Activated CD8-positive, alpha-beta memory T cell treated with anti-CD3 and anti-CD28 coated beads, Interleukin-2, amount 10 ng/mL, durations not matched to agents 7 days and 5 days (primary cell): ENCODE measurements at regions not wholly inside any gene's neighbourhood (a gene's known extent, or its start where the extent isn't known, plus 50 kb on each side); places are given as distances from the start of the nearest gene placed in this dataset.

Experiments used
- ATAC-seq: fragments of 150-1000 bp; cut with Tn5 transposase; one replicate; pipeline ENCODE4 v1.10.0; 2021; ENCODE audit warnings: moderate library complexity
- CTCF ChIA-PET: fragments of 350-600 bp; sonication (Branson Sonifier 250); formaldehyde crosslinking; loops from one replicate; lab custom pipeline; 2021; ENCODE audit warnings: antibody characterized with exemption; lab: Charles Lee
- DNase-seq: peaks from one replicate; pipeline ENCODE4 v3.0.0-alpha.2; 2020
- H3K27ac Mint-ChIP-seq: one replicate; pipeline ENCODE4 v1.8.0; 2021; ENCODE audit warnings: mild to moderate bottlenecking, mixed read lengths
- H3K27me3 Mint-ChIP-seq: one replicate; pipeline ENCODE4 v1.8.0; 2021; ENCODE audit warnings: mixed read lengths
- H3K36me3 Mint-ChIP-seq: one replicate; pipeline ENCODE4 v1.8.0; 2021; ENCODE audit warnings: mild to moderate bottlenecking, mixed read lengths
- H3K4me1 Mint-ChIP-seq: one replicate; pipeline ENCODE4 v1.8.0; 2021; ENCODE audit warnings: mixed read lengths
- H3K4me3 Mint-ChIP-seq: one replicate; pipeline ENCODE4 v1.8.0; 2021; ENCODE audit warnings: mild to moderate bottlenecking, moderate library complexity, mixed read lengths
- H3K9me3 Mint-ChIP-seq: one replicate; pipeline ENCODE4 v1.8.0; 2022; ENCODE audit warnings: low read depth, mixed read lengths

DNA sequence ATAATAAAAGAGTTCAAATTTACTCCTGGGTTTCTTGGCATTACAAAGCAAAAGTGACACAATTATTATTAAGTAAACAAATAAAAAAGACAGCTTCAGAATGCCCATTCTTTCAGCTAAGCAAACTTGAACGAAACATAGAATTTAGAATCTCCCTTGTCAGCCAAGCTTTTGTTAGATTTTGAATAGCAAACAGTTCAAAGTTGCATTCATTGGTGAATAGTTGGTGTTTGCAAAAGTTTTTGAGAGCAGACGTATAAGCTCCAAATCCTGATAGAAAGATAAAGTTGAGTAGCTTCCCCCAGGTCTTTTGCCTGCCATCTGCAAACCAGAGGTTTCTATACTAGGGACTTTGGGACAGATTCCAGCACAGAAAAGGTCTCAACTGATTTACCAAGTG lies 434.3 kb upstream of the TNP1 start:
- Mint-ChIP-seq H3K27ac (no peak overlapping the region), H3K4me1 (no peaks in the 10 kb centered on the region), H3K9me3 (peaks cover 4% of the 10 kb centered on the region), H3K4me3 (no peak overlapping the region), H3K36me3 (no peaks in the 10 kb centered on the region), H3K27me3 (peaks cover 2% of the 10 kb centered on the region)
- CTCF ChIA-PET = no interaction called here
- DNase-seq (no peak), ATAC-seq (no peak)

DNA sequence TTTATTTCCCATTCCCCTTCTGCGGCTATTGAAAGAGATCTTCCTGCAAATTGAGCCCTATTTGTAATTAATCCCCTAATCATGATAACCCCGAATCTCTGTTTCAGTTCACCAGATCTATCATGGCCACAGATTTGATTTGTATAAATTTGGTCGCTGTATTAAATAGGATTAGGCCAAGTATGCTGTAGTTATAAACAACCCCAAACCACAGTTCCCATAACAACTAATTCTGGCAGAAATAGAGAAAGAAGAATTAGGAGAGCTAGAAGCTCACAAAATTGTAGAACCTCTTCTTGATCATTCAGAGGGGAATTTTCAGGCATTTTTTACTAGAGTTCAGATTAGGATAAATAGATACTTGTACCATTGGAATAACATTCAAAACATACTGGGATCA lies 433.7 kb upstream of the TNP1 start:
- H3K36me3 Mint-ChIP-seq = no peaks in the 10 kb centered on the region
- CTCF ChIA-PET = no interaction called here
- H3K27me3 Mint-ChIP-seq = peaks cover 2% of the 10 kb centered on the region
- no peak for ATAC-seq
- H3K9me3 Mint-ChIP-seq = peaks cover 4% of the 10 kb centered on the region
- H3K27ac Mint-ChIP-seq = no peak overlapping the region
- H3K4me3 Mint-ChIP-seq = no peak overlapping the region
- no peak for DNase-seq
- H3K4me1 Mint-ChIP-seq = no peaks in the 10 kb centered on the region

- H3K4me3 Mint-ChIP-seq = no peak overlapping the region
- H3K4me1 Mint-ChIP-seq = no peaks in the 10 kb centered on the region
- H3K9me3 Mint-ChIP-seq = peaks cover 6% of the 10 kb centered on the region
- ATAC-seq (no peak), DNase-seq (no peak)
- no peak overlapping the region for H3K27ac Mint-ChIP-seq
- no peaks in the 10 kb centered on the region for H3K36me3 Mint-ChIP-seq
- H3K27me3 Mint-ChIP-seq = peaks cover 2% of the 10 kb centered on the region
- CTCF ChIA-PET = no interaction called here
Measured at GRCh38 chr2:217293046-217293445, 433.2 kb upstream of the TNP1 start.

GRCh38 chr2:217291259-217291658 lies 431.4 kb upstream of the TNP1 start:
- Mint-ChIP-seq H3K4me3 (no peak overlapping the region), H3K27ac (no peak overlapping the region), H3K36me3 (no peaks in the 10 kb centered on the region), H3K9me3 (peaks cover 5% of the 10 kb centered on the region), H3K4me1 (no peaks in the 10 kb centered on the region), H3K27me3 (no peaks in the 10 kb centered on the region)
- no peak for ATAC-seq
- CTCF ChIA-PET = no interaction called here
- no peak for DNase-seq

DNA sequence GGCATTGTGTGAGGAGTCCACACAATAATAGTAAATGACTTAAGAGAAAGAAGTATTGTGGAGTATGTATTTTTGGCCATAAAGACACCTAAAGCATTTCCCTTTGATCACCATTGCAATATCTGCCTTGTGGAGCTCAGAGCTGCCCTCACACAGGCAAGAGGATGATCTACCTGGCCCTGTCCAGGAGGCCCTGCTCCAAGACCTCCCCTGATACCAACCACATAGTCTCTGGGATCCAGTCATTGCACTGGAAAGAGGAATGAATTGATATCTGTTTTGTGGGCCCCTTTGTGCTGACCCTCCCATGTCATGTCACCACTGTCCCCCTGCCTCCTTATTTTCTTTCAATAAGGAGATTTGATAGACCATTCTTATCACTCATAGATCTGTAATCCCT lies 430.6 kb upstream of the TNP1 start:
- no peaks in the 10 kb centered on the region for H3K27me3 Mint-ChIP-seq
- no peak overlapping the region for H3K27ac Mint-ChIP-seq
- peaks cover 5% of the 10 kb centered on the region for H3K9me3 Mint-ChIP-seq
- ATAC-seq = no peak
- no peaks in the 10 kb centered on the region for H3K4me1 Mint-ChIP-seq
- H3K36me3 Mint-ChIP-seq = no peaks in the 10 kb centered on the region
- no peak overlapping the region for H3K4me3 Mint-ChIP-seq
- DNase-seq = no peak
- CTCF ChIA-PET = no interaction called here

GRCh38 chr2:217289907-217290280 lies 430.0 kb upstream of the TNP1 start:
- no peaks in the 10 kb centered on the region for H3K4me1 Mint-ChIP-seq
- H3K4me3 Mint-ChIP-seq = no peak overlapping the region
- H3K9me3 Mint-ChIP-seq = peaks cover 5% of the 10 kb centered on the region
- no peaks in the 10 kb centered on the region for H3K27me3 Mint-ChIP-seq
- H3K27ac Mint-ChIP-seq = no peak overlapping the region
- ATAC-seq (no peak), DNase-seq (no peak)
- CTCF ChIA-PET = no interaction called here
- H3K36me3 Mint-ChIP-seq = no peaks in the 10 kb centered on the region

DNA sequence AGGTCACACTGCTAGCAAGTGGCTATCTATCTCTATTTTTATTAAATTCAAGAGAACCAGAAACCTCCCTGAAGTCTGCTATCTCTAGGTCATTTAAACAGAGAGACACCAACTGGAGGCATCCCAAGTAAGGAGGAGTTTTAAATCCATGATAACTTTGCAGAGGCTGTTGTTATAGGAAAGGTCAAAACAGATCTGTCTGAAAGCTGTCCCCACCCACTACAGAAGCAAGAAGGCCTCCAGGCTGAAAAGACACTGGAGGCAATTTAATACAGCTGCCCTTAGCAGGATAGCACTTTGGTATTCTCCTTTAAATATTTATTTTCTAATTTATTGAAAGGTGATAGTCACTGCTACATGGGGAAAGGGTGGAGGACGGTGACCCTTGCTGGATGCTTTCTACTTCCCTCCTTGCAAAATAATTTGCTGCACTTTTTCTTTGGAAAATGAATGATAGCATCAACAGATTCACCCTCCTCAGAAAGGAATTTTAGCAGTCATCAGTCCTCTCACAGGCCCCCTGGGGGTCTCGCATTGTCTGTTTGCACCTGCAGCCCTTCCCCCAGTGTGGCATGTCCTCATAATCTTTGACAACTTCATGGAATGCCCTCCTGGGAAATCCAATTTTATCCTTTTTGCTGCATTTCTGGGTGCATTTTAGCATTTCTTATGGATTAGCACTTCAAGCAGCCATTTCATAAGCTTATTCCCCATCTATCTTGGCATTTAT lies 429.5 kb upstream of the TNP1 start:
- Mint-ChIP-seq H3K4me1 (no peaks in the 10 kb centered on the region), H3K27ac (no peak overlapping the region), H3K36me3 (no peaks in the 10 kb centered on the region), H3K27me3 (no peaks in the 10 kb centered on the region), H3K4me3 (no peak overlapping the region), H3K9me3 (peaks cover 5% of the 10 kb centered on the region)
- no peak for ATAC-seq
- CTCF ChIA-PET = no interaction called here
- DNase-seq = no peak

DNA sequence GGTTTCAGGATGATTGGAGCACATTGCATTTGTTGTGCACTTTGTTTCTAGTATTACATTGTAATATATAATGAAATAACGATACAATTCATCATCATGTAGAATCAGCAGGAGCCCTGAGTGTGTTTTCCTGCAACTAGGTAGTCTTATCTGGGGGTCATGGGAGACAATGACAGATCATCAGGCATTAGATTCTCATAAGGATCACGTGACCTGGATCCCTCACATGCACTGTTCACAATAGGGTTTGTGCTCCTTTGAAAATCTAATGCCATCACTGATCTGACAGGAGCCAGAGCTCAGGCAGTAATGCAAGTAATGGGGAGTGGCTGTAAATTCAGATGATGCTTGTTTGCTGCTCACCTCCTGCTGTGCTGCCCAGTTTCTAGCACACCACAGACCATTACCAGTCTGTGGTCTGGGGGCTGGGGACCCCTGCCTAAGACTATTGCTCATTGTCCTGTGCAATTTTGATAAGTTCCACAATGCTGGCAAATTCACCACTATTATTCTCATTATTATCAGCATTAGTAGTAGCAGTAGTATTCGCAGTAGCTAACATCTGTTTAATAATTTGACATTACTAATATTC lies 428.7 kb upstream of the TNP1 start:
- ATAC-seq = no peak
- Mint-ChIP-seq H3K27ac (no peak overlapping the region), H3K4me1 (no peaks in the 10 kb centered on the region), H3K27me3 (no peaks in the 10 kb centered on the region), H3K36me3 (no peaks in the 10 kb centered on the region), H3K9me3 (peaks cover 5% of the 10 kb centered on the region), H3K4me3 (no peak overlapping the region)
- DNase-seq = no peak
- CTCF ChIA-PET = no interaction called here

DNA sequence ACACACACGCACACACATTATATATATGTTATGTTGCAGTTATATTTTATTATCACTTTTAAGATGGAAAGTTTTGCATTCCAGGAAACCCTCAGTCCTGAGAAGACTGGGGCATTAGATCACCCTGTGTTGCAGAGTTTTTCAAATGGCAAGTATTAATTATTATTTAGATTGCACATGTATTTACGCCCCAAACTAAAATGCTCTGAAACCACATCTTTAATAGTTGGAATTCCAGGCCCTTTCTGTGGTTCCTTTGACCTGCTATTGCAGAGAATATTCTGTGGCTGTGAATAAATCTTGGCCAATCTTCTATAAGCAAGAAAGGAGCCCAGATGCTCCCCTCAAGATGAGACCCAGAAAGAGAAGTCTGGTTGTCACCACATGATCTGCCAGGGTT lies 427.0 kb upstream of the TNP1 start:
- CTCF ChIA-PET = no interaction called here
- no peaks in the 10 kb centered on the region for H3K4me1 Mint-ChIP-seq
- ATAC-seq = no peak

DNA sequence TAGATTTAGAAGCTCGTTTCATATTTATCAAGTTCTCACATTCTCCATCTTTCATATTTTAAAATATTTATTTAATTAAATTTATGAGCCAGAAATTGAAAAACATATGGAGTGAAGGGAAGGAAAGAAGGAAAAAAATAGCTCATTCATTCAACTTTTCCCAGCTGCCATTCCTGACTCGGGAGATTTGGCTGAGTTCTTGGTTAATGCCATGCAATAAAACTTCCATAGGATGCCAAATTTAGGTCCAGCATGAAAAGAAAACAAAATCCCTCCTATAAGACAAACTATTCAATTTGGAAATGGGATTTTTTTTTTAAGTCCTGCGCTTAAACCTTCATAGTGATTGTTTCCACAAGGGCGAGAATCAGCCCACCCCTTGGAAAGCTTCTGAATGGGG lies 426.1 kb upstream of the TNP1 start:
- Mint-ChIP-seq H3K9me3 (peaks cover 5% of the 10 kb centered on the region), H3K36me3 (no peaks in the 10 kb centered on the region), H3K27ac (no peak overlapping the region), H3K27me3 (no peaks in the 10 kb centered on the region), H3K4me3 (no peak overlapping the region), H3K4me1 (no peaks in the 10 kb centered on the region)
- DNase-seq = no peak
- CTCF ChIA-PET = no interaction called here
- ATAC-seq = no peak

More for the DNA sequence above, 427.0 kb upstream of the TNP1 start:
- H3K27me3 Mint-ChIP-seq = no peaks in the 10 kb centered on the region
- DNase-seq = no peak
- H3K36me3 Mint-ChIP-seq = no peaks in the 10 kb centered on the region
- H3K4me3 Mint-ChIP-seq = no peak overlapping the region
- H3K27ac Mint-ChIP-seq = no peak overlapping the region
- peaks cover 5% of the 10 kb centered on the region for H3K9me3 Mint-ChIP-seq

DNA sequence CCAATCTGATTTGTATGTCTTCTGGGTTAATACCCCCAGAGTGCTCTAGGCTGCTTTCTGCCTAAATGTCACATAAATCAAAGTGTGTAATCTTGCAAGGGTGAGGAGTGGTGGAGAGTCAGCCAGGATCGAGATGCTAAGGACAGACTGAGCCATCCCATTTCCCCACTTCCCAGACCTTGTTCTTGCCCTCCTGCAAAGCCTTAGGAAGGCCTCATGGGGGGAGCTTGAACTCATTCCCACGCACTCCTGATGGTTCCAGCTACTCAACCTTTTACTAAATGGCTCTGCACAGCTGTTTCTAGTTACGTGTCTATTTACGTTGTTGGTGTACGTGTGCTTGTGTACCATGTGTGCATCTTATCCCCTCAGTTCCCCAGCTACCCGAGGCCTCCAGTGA lies 423.6 kb upstream of the TNP1 start:
- no peak for ATAC-seq
- CTCF ChIA-PET = interaction anchor here (1.1 kb wide), 1 partner anchor 8 kb away, joined by 3 read pairs; no protein-coding TSS in a partner anchor

GRCh38 chr2:217282531-217282930 lies 422.7 kb upstream of the TNP1 start:
- no peaks in the 10 kb centered on the region for H3K27me3 Mint-ChIP-seq
- CTCF ChIA-PET = no interaction called here

More for the DNA sequence above, 423.6 kb upstream of the TNP1 start:
- H3K4me3 Mint-ChIP-seq = no peak overlapping the region
- no peaks in the 10 kb centered on the region for H3K27me3 Mint-ChIP-seq
- no peak overlapping the region for H3K27ac Mint-ChIP-seq
- H3K9me3 Mint-ChIP-seq = peaks cover 5% of the 10 kb centered on the region
- no peaks in the 10 kb centered on the region for H3K36me3 Mint-ChIP-seq
- no peaks in the 10 kb centered on the region for H3K4me1 Mint-ChIP-seq
- DNase-seq = no peak

GRCh38 chr2:217279556-217279955 lies 419.7 kb upstream of the TNP1 start:
- CTCF ChIA-PET = no interaction called here
- DNase-seq = no peak
- Mint-ChIP-seq H3K27me3 (no peaks in the 10 kb centered on the region), H3K4me3 (no peak overlapping the region), H3K4me1 (no peaks in the 10 kb centered on the region), H3K36me3 (no peaks in the 10 kb centered on the region), H3K27ac (no peak overlapping the region), H3K9me3 (no peaks in the 10 kb centered on the region)
- no peak for ATAC-seq

More at GRCh38 chr2:217282531-217282930, 422.7 kb upstream of the TNP1 start:
- no peak overlapping the region for H3K4me3 Mint-ChIP-seq
- no peak overlapping the region for H3K27ac Mint-ChIP-seq
- ATAC-seq (no peak), DNase-seq (no peak)
- no peaks in the 10 kb centered on the region for H3K9me3 Mint-ChIP-seq
- no peaks in the 10 kb centered on the region for H3K4me1 Mint-ChIP-seq
- no peaks in the 10 kb centered on the region for H3K36me3 Mint-ChIP-seq

GRCh38 chr2:217279140-217279539 lies 419.3 kb upstream of the TNP1 start:
- CTCF ChIA-PET = no interaction called here
- Mint-ChIP-seq H3K27ac (no peak overlapping the region), H3K4me1 (no peaks in the 10 kb centered on the region), H3K36me3 (no peaks in the 10 kb centered on the region), H3K9me3 (no peaks in the 10 kb centered on the region), H3K4me3 (no peak overlapping the region), H3K27me3 (no peaks in the 10 kb centered on the region)
- no peak for DNase-seq
- ATAC-seq = no peak
